Nucleus accumbens (tissue), 56 donors: ENCODE measurements at regions not wholly inside any gene's neighbourhood (a gene's known extent, or its start where the extent isn't known, plus 50 kb on each side); places are given as distances from the start of the nearest gene placed in this dataset.

Experiments used
- DNase-seq, 56 donors: peaks; one replicate each; lab custom pipeline; 2025; lab: John Stamatoyannopoulos, UW

- no peak for DNase-seq
Observed at GRCh38 chr12:45102818-45103217, 51.9 kb upstream of the DBX2 start.

GRCh38 chr12:45105996-45106395, 55.1 kb upstream of the DBX2 start:
- no peak for DNase-seq

- no peak for DNase-seq
Observed at GRCh38 chr12:45112306-45112705, 61.4 kb upstream of the DBX2 start.

GRCh38 chr12:45121224-45121623, 70.3 kb upstream of the DBX2 start:
- DNase-seq, result no peak

GRCh38 chr12:45122768-45123380, 72.0 kb upstream of the DBX2 start:
- DNase-seq, result peak in 5 of 56 donors; percentile 0 to 27 (median 8)

GRCh38 chr12:45124485-45125155, 73.7 kb upstream of the DBX2 start:
- no peak for DNase-seq

- no peak for DNase-seq
Observed at GRCh38 chr12:45125997-45126396, 75.1 kb upstream of the DBX2 start.

GRCh38 chr12:45128637-45129036, 77.7 kb upstream of the DBX2 start:
- DNase-seq, result no peak

GRCh38 chr12:45130881-45131281, 80.0 kb upstream of the DBX2 start:
- DNase-seq, result peak in 39 of 56 donors; percentile 0 to 65 (median 7)

GRCh38 chr12:45131506-45131905, 80.6 kb upstream of the DBX2 start:
- no peak for DNase-seq

GRCh38 chr12:45138609-45139008, 77.3 kb upstream of the ANO6 start:
- DNase-seq, result no peak

- no peak for DNase-seq
Observed at GRCh38 chr12:45148006-45148405, 67.9 kb upstream of the ANO6 start.

- DNase-seq, result no peak
Observed at GRCh38 chr12:45148619-45149018, 67.3 kb upstream of the ANO6 start.

GRCh38 chr12:45165284-45165683, 50.6 kb upstream of the ANO6 start:
- no peak for DNase-seq

- no peak for DNase-seq
Observed at GRCh38 chr12:45166056-45166455, 49.8 kb upstream of the ANO6 start.
